ENCODE measurements at regions not wholly inside any gene's neighbourhood (a gene's known extent, or its start where the extent isn't known, plus 50 kb on each side); places are given as distances from the start of the nearest gene placed in this dataset.

GRCh38 chr12:116482179-116482578 lies 77.0 kb upstream of the MAP1LC3B2 start:
- TF ChIP-seq CTCF (IDR thresholded peaks at IDR 0.05; ENCODE audit: extremely low read depth in 1 of 2, insufficient read depth in 1 of 2, low read depth in 1 of 2, low read length in 2 of 2) (no peak), JUN (IDR thresholded peaks at IDR 0.05; ENCODE audit: borderline replicate concordance, insufficient read depth, insufficient read length, low read depth) (no peak)
